Activated CD8-positive, alpha-beta T cell treated with anti-CD3 and anti-CD28 coated beads for 36 hours (primary cell): ENCODE measurements at regions not wholly inside any gene's neighbourhood (a gene's known extent, or its start where the extent isn't known, plus 50 kb on each side); places are given as distances from the start of the nearest gene placed in this dataset.

ENCODE experiments used
- ATAC-seq: fragments of 200-7000 bp; cut with Tn5 transposase; one replicate; pipeline ENCODE4 v1.10.0; 2021; ENCODE audit warnings: mild to moderate bottlenecking, moderate library complexity
- CTCF ChIA-PET: fragments of 350-600 bp; sonication (Branson Sonifier 250); formaldehyde crosslinking; loops from one replicate; lab custom pipeline; 2021; ENCODE audit warnings: antibody characterized with exemption; lab: Charles Lee
- POLR2A ChIA-PET: fragments of 350-600 bp; sonication (Branson Sonifier 250); formaldehyde crosslinking; loops from one replicate; lab custom pipeline; 2021; ENCODE audit warnings: antibody characterized with exemption; lab: Charles Lee
- DNase-seq: peaks from one replicate; pipeline ENCODE4 v3.0.0-alpha.2; 2020
- H3K27ac Mint-ChIP-seq: one replicate; pipeline ENCODE4 v1.8.0; 2021; ENCODE audit warnings: mild to moderate bottlenecking, mixed read lengths
- H3K27me3 Mint-ChIP-seq: one replicate; pipeline ENCODE4 v1.8.0; 2021; ENCODE audit warnings: mixed read lengths
- H3K36me3 Mint-ChIP-seq: one replicate; pipeline ENCODE4 v1.8.0; 2021; ENCODE audit warnings: low read depth, mixed read lengths
- H3K4me1 Mint-ChIP-seq: one replicate; pipeline ENCODE4 v1.8.0; 2021; ENCODE audit warnings: low read depth, mixed read lengths
- H3K4me3 Mint-ChIP-seq: one replicate; pipeline ENCODE4 v1.8.0; 2021; ENCODE audit warnings: mild to moderate bottlenecking, moderate library complexity, mixed read lengths
- H3K9me3 Mint-ChIP-seq: one replicate; pipeline ENCODE4 v1.8.0; 2021; ENCODE audit warnings: mixed read lengths
- intact Hi-C: fragments of 100-400 bp; cut with micrococcal nuclease; formaldehyde crosslinking; loops from one replicate; pipeline ENCODE4 v1.10.0; 2022
- TF ChIP-seq, protein P1 (sequence below): fragments of 200-600 bp; IDR thresholded peaks from one replicate; pipeline ENCODE4 v1.8.0; 2022; ENCODE audit warnings: antibody characterized with exemption, mild to moderate bottlenecking

- H3K4me3 Mint-ChIP-seq = no peak overlapping the region
- POLR2A ChIA-PET = no interaction called here
Measured at GRCh38 chr14:58821421-58821820, 183.7 kb downstream of the DACT1 start.

GRCh38 chr14:58822856-58823255 lies 185.1 kb downstream of the DACT1 start:
- no peak for DNase-seq
- no peak overlapping the region for H3K27ac Mint-ChIP-seq
- TF ChIP-seq, protein P1, sequence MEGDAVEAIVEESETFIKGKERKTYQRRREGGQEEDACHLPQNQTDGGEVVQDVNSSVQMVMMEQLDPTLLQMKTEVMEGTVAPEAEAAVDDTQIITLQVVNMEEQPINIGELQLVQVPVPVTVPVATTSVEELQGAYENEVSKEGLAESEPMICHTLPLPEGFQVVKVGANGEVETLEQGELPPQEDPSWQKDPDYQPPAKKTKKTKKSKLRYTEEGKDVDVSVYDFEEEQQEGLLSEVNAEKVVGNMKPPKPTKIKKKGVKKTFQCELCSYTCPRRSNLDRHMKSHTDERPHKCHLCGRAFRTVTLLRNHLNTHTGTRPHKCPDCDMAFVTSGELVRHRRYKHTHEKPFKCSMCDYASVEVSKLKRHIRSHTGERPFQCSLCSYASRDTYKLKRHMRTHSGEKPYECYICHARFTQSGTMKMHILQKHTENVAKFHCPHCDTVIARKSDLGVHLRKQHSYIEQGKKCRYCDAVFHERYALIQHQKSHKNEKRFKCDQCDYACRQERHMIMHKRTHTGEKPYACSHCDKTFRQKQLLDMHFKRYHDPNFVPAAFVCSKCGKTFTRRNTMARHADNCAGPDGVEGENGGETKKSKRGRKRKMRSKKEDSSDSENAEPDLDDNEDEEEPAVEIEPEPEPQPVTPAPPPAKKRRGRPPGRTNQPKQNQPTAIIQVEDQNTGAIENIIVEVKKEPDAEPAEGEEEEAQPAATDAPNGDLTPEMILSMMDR = no peak
- no peaks in the 10 kb centered on the region for H3K27me3 Mint-ChIP-seq
- ATAC-seq = no peak
- H3K36me3 Mint-ChIP-seq = no peaks in the 10 kb centered on the region
- H3K4me3 Mint-ChIP-seq = no peak overlapping the region
- intact Hi-C loops = no loop called here
- peaks cover 4% of the 10 kb centered on the region for H3K9me3 Mint-ChIP-seq
- ChIA-PET POLR2A (no interaction called here), CTCF (no interaction called here)
- H3K4me1 Mint-ChIP-seq = no peaks in the 10 kb centered on the region

More at GRCh38 chr14:58821421-58821820, 183.7 kb downstream of the DACT1 start:
- ATAC-seq = no peak
- DNase-seq = no peak
- TF ChIP-seq, protein P1 = no peak
- H3K4me1 Mint-ChIP-seq = no peaks in the 10 kb centered on the region
- intact Hi-C loops = no loop called here
- CTCF ChIA-PET = no interaction called here
- no peaks in the 10 kb centered on the region for H3K27me3 Mint-ChIP-seq
- no peaks in the 10 kb centered on the region for H3K36me3 Mint-ChIP-seq
- H3K27ac Mint-ChIP-seq = no peak overlapping the region
- no peaks in the 10 kb centered on the region for H3K9me3 Mint-ChIP-seq

DNA sequence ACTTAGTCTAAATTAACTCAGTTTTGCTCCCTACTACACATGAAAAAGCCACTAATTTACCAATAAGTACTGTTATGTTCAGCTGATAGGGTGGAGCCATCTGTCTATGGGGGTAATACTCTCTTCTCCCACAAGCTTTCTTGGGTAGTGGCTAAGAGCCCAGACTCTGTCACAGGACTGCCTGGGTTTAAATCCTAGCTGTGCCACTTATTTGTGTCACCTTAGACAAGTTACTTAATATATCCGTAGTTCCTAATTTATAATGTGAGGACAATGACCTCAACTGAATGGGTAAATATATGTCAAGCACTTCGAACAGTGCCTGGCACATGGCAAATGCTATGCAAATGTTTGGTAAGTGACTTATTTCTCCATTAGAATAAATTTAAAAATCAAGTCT lies 185.6 kb downstream of the DACT1 start:
- TF ChIP-seq, protein P1 = no peak
- ChIA-PET POLR2A (no interaction called here), CTCF (no interaction called here)
- ATAC-seq (no peak), DNase-seq (no peak)
- Mint-ChIP-seq H3K9me3 (peaks cover 4% of the 10 kb centered on the region), H3K4me1 (no peaks in the 10 kb centered on the region), H3K36me3 (no peaks in the 10 kb centered on the region), H3K4me3 (no peak overlapping the region), H3K27me3 (no peaks in the 10 kb centered on the region), H3K27ac (no peak overlapping the region)
- intact Hi-C loops = no loop called here

DNA sequence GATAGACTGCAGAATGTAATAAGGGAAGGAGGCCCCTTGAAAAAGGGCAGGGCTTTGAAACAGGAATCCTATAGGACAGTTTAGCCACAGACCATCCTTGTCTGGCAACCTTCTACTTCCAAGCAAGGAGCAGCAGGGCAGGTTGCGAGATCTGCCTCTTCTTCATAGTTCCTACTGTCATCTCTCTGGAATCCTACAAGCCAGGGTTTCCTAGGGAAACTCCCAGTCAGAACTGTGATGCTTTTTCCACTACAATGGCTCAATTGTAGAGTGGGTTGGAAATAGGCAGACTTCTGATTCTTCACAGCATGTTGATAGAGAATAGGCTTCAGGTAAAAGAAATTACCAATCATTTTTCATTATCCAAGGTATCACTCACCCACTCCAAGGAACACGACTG lies 186.3 kb downstream of the DACT1 start:
- ChIA-PET POLR2A (no interaction called here), CTCF (no interaction called here)
- ATAC-seq = no peak
- TF ChIP-seq, protein P1 = no peak
- H3K4me1 Mint-ChIP-seq = no peaks in the 10 kb centered on the region
- intact Hi-C loops = no loop called here
- no peaks in the 10 kb centered on the region for H3K27me3 Mint-ChIP-seq
- no peak overlapping the region for H3K27ac Mint-ChIP-seq
- H3K4me3 Mint-ChIP-seq = no peak overlapping the region
- DNase-seq = no peak
- H3K36me3 Mint-ChIP-seq = no peaks in the 10 kb centered on the region
- peaks cover 4% of the 10 kb centered on the region for H3K9me3 Mint-ChIP-seq

DNA sequence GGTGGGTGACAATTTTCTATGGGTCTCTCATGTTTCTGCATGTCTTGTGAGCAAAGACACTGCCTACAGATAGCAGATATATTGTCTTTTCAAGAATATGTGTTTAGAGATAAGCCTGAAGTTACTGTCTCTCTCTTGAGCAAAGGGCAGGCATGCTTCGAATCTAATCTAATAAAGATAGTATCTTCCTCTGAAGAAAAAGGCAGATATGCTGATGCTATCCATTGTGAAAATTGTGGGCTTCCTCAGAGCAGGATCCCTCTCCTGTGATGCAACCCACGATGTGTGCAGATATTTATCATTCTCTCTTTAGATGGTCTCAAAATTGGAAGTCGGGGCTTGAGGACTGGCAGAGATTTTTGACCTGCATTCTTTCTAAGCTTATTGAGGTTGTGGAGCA lies 187.0 kb downstream of the DACT1 start:
- POLR2A ChIA-PET = no interaction called here
- H3K4me1 Mint-ChIP-seq = peaks cover 2% of the 10 kb centered on the region
- H3K9me3 Mint-ChIP-seq = peaks cover 4% of the 10 kb centered on the region
- intact Hi-C loops = no loop called here
- no peak overlapping the region for H3K27ac Mint-ChIP-seq
- H3K4me3 Mint-ChIP-seq = no peak overlapping the region
- no peaks in the 10 kb centered on the region for H3K36me3 Mint-ChIP-seq
- no peak for DNase-seq
- CTCF ChIA-PET = interaction anchor here (0.7 kb wide), 1 partner anchor 11 kb away, joined by 3 read pairs; no protein-coding TSS in a partner anchor
- no peaks in the 10 kb centered on the region for H3K27me3 Mint-ChIP-seq
- no peak for ATAC-seq
- TF ChIP-seq, protein P1 = no peak
